HG03460 (cell line): ENCODE measurements at regions not wholly inside any gene's neighbourhood (a gene's known extent, or its start where the extent isn't known, plus 50 kb on each side); places are given as distances from the start of the nearest gene placed in this dataset.
"Not testable (repeated sequence)": the region's sequence is repeated elsewhere in the genome, so short reads cannot be mapped to it uniquely, and the experiment has no call there.

Source experiments
- ATAC-seq: cut with Tn5 transposase; IDR thresholded peaks from one replicate; pipeline ENCODE4 v1.9.1; 2021; ENCODE audit not compliant: unreplicated experiment

DNA sequence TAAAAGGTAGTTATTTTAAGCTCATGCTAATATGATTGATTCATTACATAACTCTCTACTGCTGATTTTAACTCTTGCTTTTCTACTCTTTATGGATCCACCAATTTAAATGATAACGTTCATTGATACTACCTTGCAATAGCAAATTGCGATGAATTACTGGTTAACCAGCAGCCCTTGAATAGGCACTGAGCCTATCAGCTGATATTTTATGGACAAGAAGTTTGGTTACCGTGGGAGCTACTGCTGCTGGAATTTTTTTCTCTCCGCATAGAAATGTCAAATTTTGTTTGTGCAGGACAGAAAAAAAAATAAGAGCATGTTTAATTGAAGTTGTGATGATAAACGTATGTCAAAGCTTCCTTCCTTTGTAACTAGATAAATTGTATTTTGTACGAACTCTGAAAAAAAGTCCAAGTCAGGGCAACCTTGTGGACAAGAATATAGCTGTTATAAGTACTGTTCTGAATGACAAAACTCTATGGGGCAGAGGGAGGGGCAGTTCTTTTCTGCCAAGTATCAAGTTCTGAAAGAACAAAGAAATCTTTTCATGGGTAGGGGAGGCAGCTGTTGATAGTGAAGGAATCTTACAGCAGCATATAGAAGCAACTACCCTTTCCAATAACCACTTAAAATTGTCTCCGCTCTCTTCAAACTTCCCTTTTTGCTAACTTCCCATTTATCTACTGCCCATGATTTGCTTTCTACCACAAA lies 434.9 kb upstream of the PABPC4L start:
- no peak for ATAC-seq

DNA sequence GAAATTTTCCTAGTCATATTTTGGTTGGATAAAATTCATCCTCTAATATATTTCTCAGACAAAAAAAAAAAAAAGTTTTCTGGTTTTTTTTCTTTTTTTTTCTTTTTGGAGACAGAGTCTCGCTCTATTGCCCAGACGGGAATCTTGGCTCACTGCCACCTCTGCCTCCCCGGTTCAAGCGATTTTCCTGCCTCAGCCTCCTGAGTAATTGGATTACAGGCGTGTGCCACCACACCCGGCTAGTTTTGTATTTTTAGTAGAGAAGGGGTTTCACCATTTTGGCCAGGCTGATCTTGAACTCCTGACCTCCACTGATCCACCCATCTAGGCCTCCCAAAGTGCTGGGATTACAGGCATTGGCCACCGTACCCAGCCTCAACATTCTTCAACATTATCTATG lies 432.7 kb upstream of the PABPC4L start:
- no peak for ATAC-seq

DNA sequence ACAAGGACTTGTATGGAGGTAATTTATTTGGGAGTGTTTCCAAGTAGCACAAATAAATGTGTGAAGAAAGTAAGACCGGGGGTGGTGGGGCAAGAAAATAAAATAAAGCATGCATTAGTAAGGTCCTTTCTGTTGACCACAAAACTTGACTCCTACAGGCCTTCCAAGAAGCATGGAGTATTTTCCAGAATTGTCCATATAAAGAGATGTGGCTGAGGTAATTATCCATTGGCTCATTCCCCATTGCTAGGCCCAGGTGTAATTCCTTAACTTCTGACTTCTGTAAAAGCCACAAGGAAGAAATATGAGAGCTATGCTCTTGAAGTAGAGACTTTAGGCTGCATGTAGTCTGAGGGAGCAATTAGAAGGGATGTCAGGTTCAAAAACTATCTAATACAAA lies 430.5 kb upstream of the PABPC4L start:
- ATAC-seq = no peak

DNA sequence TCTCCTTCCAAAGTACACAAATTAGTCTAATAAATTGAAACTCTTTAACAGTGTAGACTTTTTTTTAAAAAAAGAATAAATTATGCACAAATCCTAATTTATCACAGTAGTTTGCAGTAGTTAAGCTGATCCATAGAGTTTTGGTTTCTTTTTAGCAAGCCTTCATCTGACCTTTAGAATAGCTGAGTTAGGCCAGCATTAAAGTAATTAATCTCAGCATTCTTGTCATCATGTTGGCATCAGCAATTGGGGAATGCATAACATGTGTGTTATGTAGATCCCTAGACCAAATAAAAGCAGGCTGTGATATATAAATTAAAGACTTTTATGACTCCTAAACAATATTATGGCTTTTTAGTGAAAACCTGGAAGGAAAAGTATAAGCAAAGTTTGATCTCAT lies 426.5 kb upstream of the PABPC4L start:
- no peak for ATAC-seq

DNA sequence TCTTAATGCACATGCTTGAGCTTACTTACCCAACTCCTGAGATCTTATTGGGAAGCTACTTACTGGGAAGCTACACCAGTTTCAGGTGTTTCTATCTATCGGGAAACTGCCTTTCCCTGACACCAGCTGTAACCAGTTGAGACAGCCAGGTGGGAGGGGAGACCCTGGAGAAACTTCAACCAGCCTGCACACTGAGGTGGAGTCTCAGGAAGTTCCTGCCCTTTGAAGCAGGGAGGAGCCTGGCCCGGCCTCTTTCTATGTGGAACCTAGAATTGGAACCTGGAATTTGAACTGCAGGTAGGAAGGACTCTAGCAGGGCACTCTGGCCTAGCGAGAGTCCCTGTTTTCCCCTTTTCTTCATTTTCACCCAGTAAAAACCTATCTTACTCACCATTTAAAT lies 425.8 kb upstream of the PABPC4L start:
- no peak for ATAC-seq

DNA sequence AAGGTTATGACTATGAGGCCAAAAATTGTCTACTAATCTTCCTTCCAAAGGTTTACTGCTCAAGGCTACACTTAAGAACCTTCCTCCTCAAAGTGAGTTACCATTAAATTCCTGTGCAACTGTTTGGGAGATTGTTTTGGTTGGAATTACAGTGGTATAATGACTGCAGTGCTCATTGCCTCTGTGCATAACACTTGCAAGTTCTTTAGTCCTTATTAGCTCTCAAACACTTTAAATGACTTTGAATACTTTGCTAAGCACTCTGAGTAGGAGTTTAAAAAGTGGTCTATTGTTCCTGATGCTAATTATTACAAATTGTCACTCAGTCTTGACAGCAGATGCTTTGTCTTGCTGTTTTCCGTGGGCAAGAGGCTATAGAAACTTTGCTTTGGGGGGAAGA lies 422.8 kb upstream of the PABPC4L start:
- ATAC-seq = no peak

DNA sequence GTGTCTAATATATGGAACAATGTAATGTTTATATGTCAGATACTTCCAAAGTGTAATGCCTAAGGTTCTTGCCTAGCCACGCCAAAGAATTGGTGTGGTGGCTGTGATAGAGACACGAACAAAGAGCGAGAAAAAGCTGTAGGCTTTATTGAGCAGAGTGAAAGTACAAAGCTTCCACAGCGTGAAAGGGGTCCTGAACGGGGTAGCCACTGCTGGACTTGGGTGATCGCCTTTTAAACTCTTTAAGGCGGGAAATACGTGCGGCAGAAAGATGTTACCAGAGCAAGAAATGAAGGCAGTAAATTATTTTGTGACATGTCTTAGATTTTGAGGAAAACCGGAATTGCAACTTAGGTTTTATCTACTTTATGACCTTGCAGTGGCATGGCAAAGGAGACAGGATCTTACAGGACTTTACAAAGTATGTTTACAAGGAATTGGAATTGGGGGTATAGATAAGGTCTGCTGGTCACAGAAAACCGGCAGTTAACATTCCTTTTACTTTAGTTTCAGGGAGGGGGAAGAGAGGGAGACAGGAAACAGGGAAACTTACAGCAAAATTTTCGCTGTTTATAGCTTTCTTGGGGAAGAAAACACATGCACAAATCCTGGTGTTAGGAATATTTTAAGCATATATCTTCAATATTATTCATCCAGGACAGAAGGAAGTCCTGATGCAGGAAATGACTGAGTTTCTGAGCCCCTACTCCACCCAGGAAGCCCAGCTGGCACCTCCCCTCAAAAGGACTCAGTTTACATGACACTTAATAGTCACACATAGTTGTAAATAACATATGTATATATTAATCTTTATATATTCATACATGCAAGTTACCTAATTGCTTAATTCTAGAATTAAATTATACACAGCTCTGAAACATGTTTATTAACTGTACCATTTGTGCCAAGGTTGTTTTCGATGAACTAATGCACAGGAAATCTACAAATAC lies 421.3 kb upstream of the PABPC4L start:
- ATAC-seq = not testable (repeated sequence)

DNA sequence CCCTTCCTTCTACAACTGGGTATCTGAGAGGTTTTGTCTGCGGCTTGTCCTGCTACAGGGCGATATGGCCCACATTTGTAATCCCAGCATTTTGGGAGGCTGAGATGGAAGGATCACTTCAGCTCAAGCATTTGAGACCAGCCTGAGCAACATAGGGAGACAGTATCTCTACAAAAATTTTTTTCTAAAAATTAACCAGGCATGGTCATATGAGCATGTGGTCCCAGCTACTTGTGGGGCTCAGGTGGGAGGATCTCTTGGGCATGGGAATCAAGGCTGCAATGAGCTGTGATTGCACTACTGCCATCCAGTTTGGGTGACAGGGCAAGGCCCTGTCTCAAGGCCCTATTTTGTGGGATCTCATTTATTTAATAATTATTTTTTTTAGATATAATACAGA lies 420.6 kb upstream of the PABPC4L start:
- no peak for ATAC-seq

DNA sequence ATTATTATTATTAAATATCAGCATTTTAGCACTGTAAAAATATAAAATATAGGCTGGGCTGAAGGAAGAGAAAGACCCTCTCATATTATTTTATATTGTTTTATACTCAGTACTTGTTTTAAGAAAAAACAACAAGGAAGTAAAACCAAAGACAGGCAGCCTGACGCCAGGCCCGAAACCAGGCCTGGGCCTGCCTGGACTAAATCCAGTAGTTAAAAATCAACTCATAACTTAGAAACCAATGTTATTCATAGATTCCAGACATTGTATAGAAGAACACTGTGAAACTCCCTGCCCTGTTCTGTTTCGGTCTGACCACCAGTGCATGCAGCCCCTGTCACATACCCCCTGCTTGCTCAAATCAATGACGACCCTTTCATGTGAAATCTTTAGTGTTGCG lies 420.1 kb upstream of the PABPC4L start:
- ATAC-seq = not testable (repeated sequence)

DNA sequence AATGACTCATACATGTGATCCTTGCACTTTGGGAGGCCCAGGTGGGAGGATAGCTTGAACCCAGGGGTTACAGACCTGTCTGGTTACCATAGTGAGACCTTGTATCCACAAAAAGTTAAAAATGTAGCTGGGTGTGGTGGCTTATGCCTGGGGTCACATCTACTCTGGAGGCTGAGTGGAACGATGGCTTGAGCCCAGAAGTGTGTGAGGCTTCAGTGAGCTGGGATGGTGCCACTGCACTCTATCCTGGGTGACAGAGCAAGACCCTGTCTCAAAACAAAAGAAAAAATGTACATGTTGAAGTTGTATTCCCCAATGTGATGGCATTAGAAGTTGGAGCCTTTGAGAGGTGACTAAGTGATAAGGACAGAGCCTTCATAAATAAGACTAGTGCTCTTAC lies 409.4 kb upstream of the PABPC4L start:
- ATAC-seq = no peak

DNA sequence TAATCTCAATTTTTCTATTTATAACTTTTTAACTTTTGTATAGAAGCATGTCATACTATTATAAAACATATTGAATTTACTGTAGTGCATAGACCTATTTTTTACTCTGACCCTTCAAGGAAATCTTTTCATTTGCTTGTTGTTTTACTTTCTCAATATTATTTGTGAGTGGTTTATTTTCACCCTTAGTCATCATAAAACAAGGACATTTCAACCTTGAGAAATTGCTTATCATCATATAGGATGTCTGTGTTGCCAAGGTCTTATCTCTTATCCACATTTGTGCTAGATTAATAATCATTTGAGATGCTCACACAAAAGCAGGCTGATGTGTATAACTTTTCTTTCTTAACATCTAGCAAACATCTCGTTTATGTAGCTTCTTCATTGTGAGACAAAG lies 408.6 kb upstream of the PABPC4L start:
- ATAC-seq = no peak

DNA sequence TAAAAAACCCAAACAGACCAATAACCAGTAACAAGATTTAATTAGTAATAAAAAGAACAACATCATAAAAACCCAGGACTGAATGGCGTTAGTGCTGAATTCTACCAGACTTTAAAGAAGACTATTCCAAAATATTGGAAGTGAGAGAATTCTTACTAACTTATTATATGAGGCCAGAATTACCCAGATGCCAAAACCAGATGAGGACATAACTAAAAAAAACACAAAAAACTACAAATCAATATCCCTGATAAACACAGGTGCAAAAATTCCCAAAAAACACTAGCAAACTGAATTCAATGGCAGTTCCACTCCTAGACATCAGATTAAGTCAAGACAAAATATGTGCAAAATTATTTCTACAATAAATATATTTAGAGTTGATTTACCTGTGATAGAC lies 400.1 kb upstream of the PABPC4L start:
- ATAC-seq = no peak

DNA sequence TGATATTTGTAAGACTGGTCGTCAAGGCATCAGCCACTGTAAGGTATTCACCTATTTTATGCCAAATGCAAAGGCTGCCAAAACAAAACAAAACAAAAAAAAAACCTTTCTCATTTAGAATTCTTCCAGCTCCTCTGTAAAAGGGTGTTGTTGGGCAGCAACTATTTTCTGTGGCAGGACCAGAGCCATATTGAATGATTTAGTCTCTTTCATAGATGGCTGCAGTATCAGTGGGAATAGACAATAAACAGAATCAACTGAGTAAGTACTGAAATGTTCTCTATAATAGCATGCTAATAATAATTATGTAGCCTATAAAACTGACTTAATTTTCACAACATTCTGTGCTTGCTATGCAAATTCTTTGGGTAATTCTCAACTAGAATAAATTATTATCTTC lies 389.7 kb upstream of the PABPC4L start:
- no peak for ATAC-seq

DNA sequence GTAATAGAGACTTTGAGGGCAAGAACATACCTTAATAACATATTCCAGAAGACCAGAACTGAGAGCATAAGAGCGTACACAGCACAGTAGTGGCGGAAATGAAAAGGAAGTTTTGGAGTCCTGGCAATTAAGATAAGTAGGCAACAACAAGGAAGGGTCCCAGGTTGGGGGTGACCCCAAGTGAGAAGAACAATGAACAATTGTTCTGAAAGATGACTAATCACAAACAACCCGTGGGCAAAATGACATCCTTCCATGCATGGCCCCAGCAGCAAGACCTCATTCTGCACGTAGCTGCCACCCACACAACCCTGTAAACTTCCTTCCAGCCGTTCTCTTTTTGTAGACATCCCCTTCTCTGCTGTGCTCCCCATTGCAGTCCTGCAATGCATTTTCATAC lies 384.4 kb upstream of the PABPC4L start:
- no peak for ATAC-seq

DNA sequence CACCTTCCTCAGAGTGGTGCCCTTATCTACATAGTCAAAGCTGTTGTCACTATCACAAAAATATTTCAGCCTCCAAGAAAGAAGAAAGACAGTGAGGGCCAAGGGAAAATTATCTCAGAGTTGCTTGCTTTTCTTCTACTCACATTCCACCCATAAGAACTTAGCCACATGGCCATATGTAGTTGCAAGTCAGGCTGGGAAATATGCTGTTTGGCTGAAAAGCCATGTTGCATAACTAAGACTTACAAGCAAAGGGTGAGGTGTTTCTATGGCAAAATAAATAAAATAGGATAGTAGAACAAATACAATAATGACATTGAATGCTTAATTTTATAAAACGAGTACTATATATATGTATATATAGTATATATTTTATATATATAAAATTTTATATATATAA lies 365.9 kb upstream of the PABPC4L start:
- ATAC-seq = no peak

DNA sequence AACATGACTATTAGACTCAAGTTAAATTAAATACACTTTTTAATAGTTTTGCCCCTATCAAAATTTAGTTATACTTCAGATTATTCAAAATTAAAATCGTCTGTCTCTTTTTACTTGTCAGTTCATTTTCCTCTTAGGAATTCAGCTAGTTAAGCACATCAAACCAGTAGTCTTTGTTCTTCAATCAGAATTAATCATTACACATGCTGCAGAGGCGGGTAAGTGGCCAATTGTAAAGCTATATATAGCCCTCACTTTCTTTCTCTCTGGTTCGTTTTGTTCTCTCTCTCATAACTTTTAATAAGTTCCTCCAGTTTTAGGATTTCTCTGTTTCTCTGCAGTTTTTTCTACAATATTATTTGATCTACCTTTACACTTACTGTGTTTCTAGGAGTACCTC lies 359.1 kb upstream of the PABPC4L start:
- no peak for ATAC-seq

DNA sequence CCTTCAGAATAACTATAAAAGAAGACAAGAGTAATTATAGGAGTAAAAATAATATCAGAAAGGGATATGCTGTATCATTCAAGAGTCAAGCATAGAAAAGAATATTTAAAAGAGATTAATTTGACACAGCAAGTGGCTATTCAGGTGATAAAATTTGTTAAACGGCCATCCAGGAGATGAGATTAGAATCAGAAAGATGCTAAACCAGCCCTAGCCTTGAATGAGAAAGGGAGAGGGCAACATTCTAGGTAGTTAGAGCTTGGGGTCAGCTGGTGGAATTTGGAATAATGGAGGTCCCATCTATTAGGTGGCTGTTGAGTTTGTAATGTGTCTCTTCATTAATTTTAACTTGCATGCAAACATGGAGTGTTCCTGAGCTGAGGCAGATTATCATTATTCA lies 350.5 kb upstream of the PABPC4L start:
- no peak for ATAC-seq

DNA sequence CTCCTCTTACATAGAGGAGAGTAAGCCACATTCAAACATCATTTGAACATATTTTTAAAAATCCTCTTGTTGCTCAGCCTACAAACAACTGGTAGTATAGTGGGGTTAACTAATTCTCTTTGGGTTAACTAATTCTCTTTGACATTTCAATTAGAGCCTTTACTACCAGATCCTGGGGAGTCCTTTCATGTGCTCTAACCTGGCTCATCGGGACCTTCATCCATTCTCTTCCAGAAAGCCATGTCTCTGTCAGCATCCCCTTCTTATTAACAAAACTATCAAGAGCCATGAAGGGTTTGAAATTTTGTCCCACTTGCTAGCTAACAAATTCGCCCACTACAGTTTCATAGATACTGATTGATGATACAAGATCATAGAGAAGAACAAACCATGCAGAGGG lies 349.8 kb upstream of the PABPC4L start:
- ATAC-seq = no peak

DNA sequence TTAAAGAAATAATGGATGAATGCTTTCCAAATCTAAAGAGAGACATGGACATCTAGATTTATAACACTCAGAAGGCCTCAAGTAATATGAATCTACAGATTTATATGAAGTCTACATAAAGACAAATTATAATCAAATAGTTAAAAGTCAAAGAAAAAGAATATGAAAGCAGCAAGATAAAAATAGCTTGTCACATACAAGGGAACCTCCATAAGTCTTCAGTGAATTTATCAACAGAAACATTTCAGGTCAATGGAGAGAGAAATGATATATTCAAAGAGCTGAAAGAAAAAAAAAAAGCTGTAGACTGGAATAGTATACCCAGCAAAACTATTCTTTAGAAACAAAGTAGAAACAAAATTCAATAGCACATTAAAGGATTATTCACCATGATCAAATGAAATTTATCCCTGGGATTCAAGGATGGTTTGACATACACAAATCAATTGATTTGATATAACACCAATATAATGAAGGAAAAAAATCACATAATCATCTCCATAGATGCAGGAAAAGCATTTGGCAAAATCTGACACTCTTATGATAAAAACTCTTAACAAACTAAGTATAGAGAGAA lies 346.6 kb upstream of the PABPC4L start:
- ATAC-seq = no peak

DNA sequence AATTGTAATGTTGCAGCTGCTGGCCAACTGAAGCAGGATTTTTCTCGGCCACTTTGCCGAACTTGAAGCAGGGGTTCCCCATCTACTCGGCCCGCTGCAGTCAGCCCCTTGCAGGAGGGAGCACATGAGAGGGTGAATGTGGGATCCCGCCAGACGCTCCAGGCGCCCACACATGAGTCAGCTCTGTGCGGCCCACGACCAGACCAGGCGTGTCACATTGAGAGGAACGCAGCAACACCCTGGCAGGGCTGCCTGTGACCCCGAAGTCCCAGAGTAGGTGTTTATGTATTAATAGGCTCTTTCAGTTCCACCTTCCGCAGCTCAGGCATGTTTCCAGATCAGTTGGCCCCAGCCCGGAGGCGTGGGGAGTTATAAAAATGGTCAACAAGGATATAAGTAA lies 344.7 kb upstream of the PABPC4L start:
- ATAC-seq = no peak

DNA sequence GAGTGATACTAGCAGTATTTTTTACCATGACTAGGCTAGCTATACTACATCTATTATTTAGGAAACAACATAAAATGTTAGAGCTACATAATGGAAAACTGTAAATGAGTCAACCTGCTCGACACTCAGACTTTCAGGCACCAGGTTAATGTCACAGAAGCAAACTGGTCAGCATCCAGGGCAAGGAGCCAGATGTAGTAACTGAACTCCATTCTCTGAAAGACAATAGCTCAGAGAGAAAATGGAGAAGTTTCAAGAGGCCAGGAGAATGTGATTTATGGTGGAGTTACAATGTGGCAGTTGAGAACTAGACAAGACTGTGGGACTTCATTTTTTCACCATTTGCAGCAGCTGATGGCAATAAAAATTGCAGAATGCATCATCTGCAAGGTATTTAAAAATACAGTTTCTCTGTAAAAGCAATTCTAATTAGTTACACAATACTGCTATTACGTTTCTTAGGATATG lies 342.7 kb upstream of the PABPC4L start:
- ATAC-seq = no peak

DNA sequence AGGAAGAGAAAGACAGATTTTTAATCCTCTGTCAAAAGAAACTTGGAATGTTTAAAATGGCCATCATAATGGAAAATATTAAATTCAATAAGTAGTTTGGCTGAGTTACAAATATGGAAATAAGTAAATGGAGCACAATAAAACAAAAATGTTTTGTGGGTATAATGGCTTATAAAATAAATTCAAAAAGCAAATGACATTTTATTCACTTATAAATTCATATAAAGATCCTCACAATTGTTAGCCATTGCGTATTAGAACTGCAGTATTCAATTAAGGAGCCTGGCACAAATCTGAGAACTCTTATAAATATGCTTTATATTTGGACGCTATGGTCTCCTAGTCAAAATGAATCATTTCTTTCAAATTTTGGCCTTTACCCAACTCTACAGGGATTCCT lies 339.0 kb upstream of the PABPC4L start:
- no peak for ATAC-seq
